ENCODE measurements at regions not wholly inside any gene's neighbourhood (a gene's known extent, or its start where the extent isn't known, plus 50 kb on each side); places are given as distances from the start of the nearest gene placed in this dataset.

- no peaks in the 10 kb centered on the region for H3F3A ChIP-seq (ENCODE audit: insufficient read depth, low read depth)
- CTCF ChIA-PET, result no interaction called here
- no peaks in the 10 kb centered on the region for H3K9me2 ChIP-seq (ENCODE audit: insufficient read depth)
- intact Hi-C loops (cut with micrococcal nuclease; ENCODE audit: unreplicated experiment), result no loop called here
- H3K27ac ChIP-seq, result no peak overlapping the region
- BruUV-seq (replicated peaks), result no TSS peak
- H2AFZ ChIP-seq, result no peak overlapping the region
- H3K36me3 ChIP-seq (ENCODE audit: low read depth), result no peaks in the 10 kb centered on the region
- no peak for DNase-seq
- H3K4me3 ChIP-seq, result no peak overlapping the region
- H3K27me3 ChIP-seq (ENCODE audit: insufficient read depth, low read depth), result no peaks in the 10 kb centered on the region
- no peaks in the 10 kb centered on the region for H3K79me2 ChIP-seq (ENCODE audit: low read depth)
- 0 out of 2 replicates have a peak, but pooled peaks cover under 1% of the 10 kb centered on the region for H4K20me1 ChIP-seq (ENCODE audit: insufficient read depth)
- POLR2A ChIA-PET (ENCODE audit: unreplicated experiment), result no interaction called here
- no peaks in the 10 kb centered on the region for H3K9me3 ChIP-seq (ENCODE audit: insufficient read depth, low read depth)
- TF ChIP-seq EZH2 (IDR thresholded peaks at IDR 0.05; ENCODE audit: low read depth) (no peak), CTCF (conservative IDR thresholded peaks at IDR 0.05) (no peak)
- no peaks in the 10 kb centered on the region for H3K4me1 ChIP-seq (replicated peaks; ENCODE audit: insufficient read depth)
- no peak overlapping the region for H3K4me2 ChIP-seq
Measured at GRCh38 chr7:79837915-79838314, 296.7 kb upstream of the GNAI1 start.

GRCh38 chr7:79833616-79834015, 301.0 kb upstream of the GNAI1 start:
- Histone ChIP-seq H3K27ac (no peak overlapping the region), H2AFZ (no peak overlapping the region), H3K9me3 (ENCODE audit: insufficient read depth, low read depth) (no peaks in the 10 kb centered on the region), H3K4me1 (replicated peaks; ENCODE audit: insufficient read depth) (no peaks in the 10 kb centered on the region), H3K27me3 (ENCODE audit: insufficient read depth, low read depth) (no peaks in the 10 kb centered on the region), H3K36me3 (ENCODE audit: low read depth) (no peaks in the 10 kb centered on the region), H3F3A (ENCODE audit: insufficient read depth, low read depth) (no peaks in the 10 kb centered on the region), H4K20me1 (ENCODE audit: insufficient read depth) (0 out of 2 replicates have a peak, but pooled peaks cover 3% of the 10 kb centered on the region), H3K79me2 (ENCODE audit: low read depth) (no peaks in the 10 kb centered on the region), H3K4me3 (no peak overlapping the region), H3K9me2 (ENCODE audit: insufficient read depth) (no peaks in the 10 kb centered on the region; the same call in 1 of the 2 replicates), H3K4me2 (no peak overlapping the region)
- no TSS peak for BruUV-seq (replicated peaks)
- POLR2A ChIA-PET (ENCODE audit: unreplicated experiment), result interaction anchor here (0.6 kb wide), 1 partner anchor 70 kb away, joined by 5 read pairs; no protein-coding TSS in a partner anchor
- DNase-seq, result no peak
- no peak for TF ChIP-seq EZH2 (IDR thresholded peaks at IDR 0.05; ENCODE audit: low read depth)
- intact Hi-C loops (cut with micrococcal nuclease; ENCODE audit: unreplicated experiment), result no loop called here
- CTCF ChIA-PET, result no interaction called here

GRCh38 chr7:79828866-79829265, 305.8 kb upstream of the GNAI1 start:
- H3K79me2 ChIP-seq (ENCODE audit: low read depth), result no peaks in the 10 kb centered on the region

More at GRCh38 chr7:79828866-79829265, 305.8 kb upstream of the GNAI1 start:
- no peaks in the 10 kb centered on the region for H3K27me3 ChIP-seq (ENCODE audit: insufficient read depth, low read depth)
- CTCF ChIA-PET, result no interaction called here
- no peak overlapping the region for H3K27ac ChIP-seq
- H3K36me3 ChIP-seq (ENCODE audit: low read depth), result no peaks in the 10 kb centered on the region
- no peaks in the 10 kb centered on the region for H3K9me3 ChIP-seq (ENCODE audit: insufficient read depth, low read depth)
- H3K4me3 ChIP-seq, result no peak overlapping the region
- H3K4me2 ChIP-seq, result no peak overlapping the region
- H3F3A ChIP-seq (ENCODE audit: insufficient read depth, low read depth), result no peaks in the 10 kb centered on the region
- POLR2A ChIA-PET (ENCODE audit: unreplicated experiment), result no interaction called here
- TF ChIP-seq EZH2 (IDR thresholded peaks at IDR 0.05; ENCODE audit: low read depth) (no peak), CTCF (conservative IDR thresholded peaks at IDR 0.05) (no peak)
- no peak overlapping the region for H2AFZ ChIP-seq
- BruUV-seq (replicated peaks), result no TSS peak
- intact Hi-C loops (cut with micrococcal nuclease; ENCODE audit: unreplicated experiment), result no loop called here
- 0 out of 2 replicates have a peak, but pooled peaks cover 3% of the 10 kb centered on the region for H4K20me1 ChIP-seq (ENCODE audit: insufficient read depth)
- peaks cover 11% of the 10 kb centered on the region; the same call in 1 of the 2 replicates for H3K9me2 ChIP-seq (ENCODE audit: insufficient read depth)
- H3K4me1 ChIP-seq (replicated peaks; ENCODE audit: insufficient read depth), result no peaks in the 10 kb centered on the region
- no peak for DNase-seq
